Fibroblast of the aortic adventitia (primary cell): ENCODE measurements at regions not wholly inside any gene's neighbourhood (a gene's known extent, or its start where the extent isn't known, plus 50 kb on each side); places are given as distances from the start of the nearest gene placed in this dataset.
"Not testable (repeated sequence)": the region's sequence is repeated elsewhere in the genome, so short reads cannot be mapped to it uniquely, and the experiment has no call there.

ENCODE experiments used
- DNase-seq: peaks from one replicate; pipeline ENCODE4 v3.0.0-alpha.2; 2010; ENCODE audit warnings: low read depth
- H3K4me3 ChIP-seq: 2 replicates; pipeline ENCODE4 v1.5.1; 2011; ENCODE audit warnings: low read depth, mild to moderate bottlenecking, control low read depth, low read length, moderate library complexity
- CTCF ChIP-seq: IDR thresholded peaks from 2 replicates; pipeline ENCODE4 v1.5.1; 2011; ENCODE audit warnings: mild to moderate bottlenecking, low read length, control low read depth, inconsistent platforms; ENCODE audit not compliant: insufficient read depth

GRCh38 chr13:104530741-104531140, 1464.5 kb upstream of the SLC10A2 start:
- no peak for TF ChIP-seq CTCF
- H3K4me3 ChIP-seq: no peak overlapping the region
- DNase-seq: no peak

GRCh38 chr13:104526561-104526960, 1460.3 kb upstream of the SLC10A2 start:
- TF ChIP-seq CTCF: no peak
- no peak overlapping the region for H3K4me3 ChIP-seq
- no peak for DNase-seq

- no peak overlapping the region for H3K4me3 ChIP-seq
- no peak for TF ChIP-seq CTCF
- no peak for DNase-seq
Observed at GRCh38 chr13:104525467-104525866, 1459.2 kb upstream of the SLC10A2 start.

GRCh38 chr13:104522235-104523072, 1456.2 kb upstream of the SLC10A2 start:
- TF ChIP-seq CTCF: no peak
- H3K4me3 ChIP-seq: no peak overlapping the region
- DNase-seq: no peak

- no peak for TF ChIP-seq CTCF
- H3K4me3 ChIP-seq: no peak overlapping the region
- no peak for DNase-seq
Observed at GRCh38 chr13:104510422-104510821, 1444.2 kb upstream of the SLC10A2 start.

- not testable (repeated sequence) for DNase-seq, H3K4me3 ChIP-seq
Observed at GRCh38 chr13:104493502-104493901, 1427.3 kb upstream of the SLC10A2 start.

GRCh38 chr13:104491916-104492315, 1425.7 kb upstream of the SLC10A2 start:
- no peak overlapping the region for H3K4me3 ChIP-seq
- DNase-seq: no peak
- TF ChIP-seq CTCF: no peak
